Endothelial cell of umbilical vein (primary cell): ENCODE measurements at regions not wholly inside any gene's neighbourhood (a gene's known extent, or its start where the extent isn't known, plus 50 kb on each side); places are given as distances from the start of the nearest gene placed in this dataset.

Experiments used
- BruUV-seq: library from RNA; stranded (reverse); fragments of 400-500 nt; replicated peaks from 2 replicates; lab custom pipeline; 2021; lab: Mats Ljungman, UMichigan
- CTCF ChIA-PET: fragments of 300-600, 350-600 bp; sonication (Branson Sonifier 250); formaldehyde crosslinking; loops from one replicate; lab custom pipeline; 2021; ENCODE audit warnings: antibody characterized with exemption, inconsistent platforms; lab: Charles Lee
- POLR2A ChIA-PET: fragments of 300-600, 350-600 bp; sonication (Branson Sonifier 250); formaldehyde crosslinking; loops from one replicate; lab custom pipeline; 2021; ENCODE audit warnings: antibody characterized with exemption, inconsistent platforms; lab: Charles Lee
- DNase-seq: peaks from one replicate; pipeline ENCODE4 v3.0.0-alpha.2; 2011; ENCODE audit warnings: low read depth, low spot score
- FAIRE-seq: peaks from 2 replicates; lab custom pipeline; 2011; peaks lifted over from hg19 to GRCh38; lab: Jason Lieb, UNC
- H2AFZ ChIP-seq: 2 replicates; pipeline ENCODE4 v1.6.0; 2012; ENCODE audit warnings: low read depth, low read length, control low read depth, inconsistent platforms
- H3K27ac ChIP-seq: 2 replicates; pipeline ENCODE4 v1.5.1; 2011; ENCODE audit warnings: low read depth, mild to moderate bottlenecking, control low read depth, low read length, moderate library complexity; ENCODE audit not compliant: insufficient read depth
- H3K27me3 ChIP-seq, 2 experiments: 2 replicates each; pipeline versions ENCODE4 v1.6.0 to v1.6.1; 2011; ENCODE audit warnings: low read length in 2 of 2, mixed read lengths in 1 of 2; ENCODE audit not compliant: control insufficient read depth in 2 of 2, insufficient read depth in 2 of 2
- H3K36me3 ChIP-seq, 2 experiments: 2 replicates in 1 of 2; 3 replicates in 1 of 2; pipeline ENCODE4 v1.5.1; 2011; ENCODE audit warnings: low read length in 2 of 2, mild to moderate bottlenecking in 1 of 2, moderate library complexity in 1 of 2; ENCODE audit not compliant: control insufficient read depth in 2 of 2, insufficient read depth in 2 of 2; ENCODE audit errors: extremely low read depth in 1 of 2
- H3K4me1 ChIP-seq: 3 replicates; pipeline ENCODE4 v1.5.1; 2011; ENCODE audit warnings: mild to moderate bottlenecking, low read length; ENCODE audit not compliant: control insufficient read depth, insufficient read depth; ENCODE audit errors: extremely low read depth
- H3K4me2 ChIP-seq: 2 replicates; pipeline ENCODE4 v1.6.1; 2011; ENCODE audit warnings: low read length, control low read depth, mixed read lengths; ENCODE audit not compliant: insufficient read depth
- H3K4me3 ChIP-seq, 3 experiments: fragments of 200-600 bp in 1 of 3; sonication (generic), shearing (Covaris generic) in 1 of 3; replicated peaks in 1 of 3; 2 replicates each; pipeline ENCODE4 v1.5.1; 2011 to 2016; ENCODE audit warnings: control low read depth in 3 of 3, low read length in 3 of 3, mild to moderate bottlenecking in 2 of 3, inconsistent platforms in 1 of 3, low read depth in 1 of 3, moderate library complexity in 1 of 3; ENCODE audit not compliant: insufficient read depth in 1 of 3
- H3K79me2 ChIP-seq: 2 replicates; pipeline ENCODE4 v1.6.0; 2012; ENCODE audit warnings: low read length, inconsistent platforms; ENCODE audit not compliant: control insufficient read depth, insufficient read depth
- H3K9ac ChIP-seq: replicated peaks from 2 replicates; pipeline ENCODE3; 2011; ENCODE audit warnings: low read length, control low read depth; ENCODE audit not compliant: insufficient read depth; ENCODE audit errors: extremely low read depth
- H3K9me1 ChIP-seq: replicated peaks from 3 replicates; pipeline ENCODE4 v1.6.0; 2011; ENCODE audit warnings: mild to moderate bottlenecking, low read length; ENCODE audit not compliant: control insufficient read depth, insufficient read depth; ENCODE audit errors: extremely low read depth
- H3K9me3 ChIP-seq: replicated peaks from 2 replicates; pipeline ENCODE4 v1.5.1; 2012; ENCODE audit warnings: low read length, inconsistent platforms; ENCODE audit not compliant: control insufficient read depth, insufficient read depth
- H4K20me1 ChIP-seq: replicated peaks from 2 replicates; pipeline ENCODE3; 2011; ENCODE audit warnings: mild to moderate bottlenecking, low read length; ENCODE audit not compliant: control insufficient read depth, insufficient read depth; ENCODE audit errors: extremely low read depth
- CTCF ChIP-seq, 2 donors: IDR thresholded peaks; 1 replicate in 1 of 2; 2 replicates in 1 of 2; pipeline ENCODE4 v1.5.1; 2011; ENCODE audit warnings: low read length in 2 of 2, mild to moderate bottlenecking in 2 of 2, moderate library complexity in 2 of 2, control low read depth in 1 of 2, inconsistent platforms in 1 of 2, low read depth in 1 of 2; ENCODE audit not compliant: insufficient read depth in 1 of 2; ENCODE audit errors: extremely low read depth in 1 of 2
- EZH2 ChIP-seq: IDR thresholded peaks from 2 replicates; pipeline ENCODE4 v1.6.1; 2012; ENCODE audit warnings: borderline replicate concordance, low read depth, mild to moderate bottlenecking, moderate library complexity, low read length, inconsistent platforms; ENCODE audit not compliant: severe bottlenecking
- FOS ChIP-seq: IDR thresholded peaks from 2 replicates; pipeline ENCODE4 v1.6.1; 2011; ENCODE audit warnings: mild to moderate bottlenecking, low read length, moderate library complexity, borderline replicate concordance; ENCODE audit not compliant: insufficient read depth
- GATA2 ChIP-seq: IDR thresholded peaks from 2 replicates; pipeline ENCODE4 v1.7.0; 2011; ENCODE audit warnings: low read depth, mild to moderate bottlenecking, moderate library complexity, mixed read lengths, low read length; ENCODE audit not compliant: insufficient read length, insufficient read depth
- JUN ChIP-seq: IDR thresholded peaks from 2 replicates; pipeline ENCODE4 v1.6.1; 2011; ENCODE audit warnings: borderline replicate concordance, low read depth; ENCODE audit not compliant: insufficient read length, insufficient read depth
- MAX ChIP-seq: IDR thresholded peaks from 2 replicates; pipeline ENCODE4 v1.6.1; 2011; ENCODE audit not compliant: insufficient read depth, insufficient read length
- MYC ChIP-seq: IDR thresholded peaks from one replicate; pipeline ENCODE4 v1.6.1; 2011; ENCODE audit warnings: mild to moderate bottlenecking, low read depth, low read length
- POLR2A ChIP-seq: IDR thresholded peaks from 2 replicates; pipeline ENCODE4 v1.6.1; 2012; ENCODE audit warnings: low read depth, mild to moderate bottlenecking, control low read depth, low read length
- POLR2AphosphoS5 ChIP-seq: IDR thresholded peaks from 2 replicates; pipeline ENCODE4 v1.6.1; 2012; ENCODE audit warnings: low read depth, mild to moderate bottlenecking, control low read depth, low read length, moderate library complexity; ENCODE audit not compliant: insufficient read depth
- dilution Hi-C: fragments of 300-500 bp; cut with MboI; formaldehyde crosslinking; loops from one replicate; pipeline ENCODE4 v1.15.0; 2019; ENCODE audit warnings: low sequenced_read_pairs; ENCODE audit not compliant: extremely low pct_ligation_motif_present
- intact Hi-C: fragments of 100-400 bp; cut with micrococcal nuclease; formaldehyde crosslinking; loops from one replicate; pipeline ENCODE4 v1.10.0; 2022

- FAIRE-seq (no peak), DNase-seq (no peak)
- Histone ChIP-seq H3K27me3 (no peaks in the 10 kb centered on the region), H3K36me3 (no peaks in the 10 kb centered on the region), H3K9me3 (no peaks in the 10 kb centered on the region), H3K4me1 (no peaks in the 10 kb centered on the region), H3K4me3 (no peak overlapping the region), H3K9me1 (no peaks in the 10 kb centered on the region), H3K4me2 (no peak overlapping the region), H3K79me2 (no peaks in the 10 kb centered on the region), H3K27ac (no peak overlapping the region), H2AFZ (no peak overlapping the region), H3K9ac (no peak overlapping the region), H4K20me1 (no peaks in the 10 kb centered on the region)
- intact Hi-C loops (no loop called here), dilution Hi-C loops (no loop called here)
- ChIA-PET POLR2A (no interaction called here), CTCF (interaction anchor here (1.0 kb wide), 1 partner anchor 31 kb away, joined by 4 read pairs; no protein-coding TSS in a partner anchor)
- no TSS peak for BruUV-seq
- TF ChIP-seq GATA2 = no peak
- TF ChIP-seq JUN = no peak
- no peak for TF ChIP-seq FOS
- no peak for TF ChIP-seq POLR2AphosphoS5
- no peak for TF ChIP-seq MAX
- TF ChIP-seq MYC = no peak
- no peak for TF ChIP-seq CTCF (IDR thresholded peaks at IDR 0.05; ENCODE audit: extremely low read depth in 1 of 2, insufficient read depth in 1 of 2, low read depth in 1 of 2, low read length in 2 of 2)
- no peak for TF ChIP-seq EZH2
- TF ChIP-seq POLR2A = no peak
Observed at GRCh38 chr3:11913316-11913715, 66.6 kb upstream of the TAMM41 start.
